ENCODE measurements at regions not wholly inside any gene's neighbourhood (a gene's known extent, or its start where the extent isn't known, plus 50 kb on each side); places are given as distances from the start of the nearest gene placed in this dataset.

DNA sequence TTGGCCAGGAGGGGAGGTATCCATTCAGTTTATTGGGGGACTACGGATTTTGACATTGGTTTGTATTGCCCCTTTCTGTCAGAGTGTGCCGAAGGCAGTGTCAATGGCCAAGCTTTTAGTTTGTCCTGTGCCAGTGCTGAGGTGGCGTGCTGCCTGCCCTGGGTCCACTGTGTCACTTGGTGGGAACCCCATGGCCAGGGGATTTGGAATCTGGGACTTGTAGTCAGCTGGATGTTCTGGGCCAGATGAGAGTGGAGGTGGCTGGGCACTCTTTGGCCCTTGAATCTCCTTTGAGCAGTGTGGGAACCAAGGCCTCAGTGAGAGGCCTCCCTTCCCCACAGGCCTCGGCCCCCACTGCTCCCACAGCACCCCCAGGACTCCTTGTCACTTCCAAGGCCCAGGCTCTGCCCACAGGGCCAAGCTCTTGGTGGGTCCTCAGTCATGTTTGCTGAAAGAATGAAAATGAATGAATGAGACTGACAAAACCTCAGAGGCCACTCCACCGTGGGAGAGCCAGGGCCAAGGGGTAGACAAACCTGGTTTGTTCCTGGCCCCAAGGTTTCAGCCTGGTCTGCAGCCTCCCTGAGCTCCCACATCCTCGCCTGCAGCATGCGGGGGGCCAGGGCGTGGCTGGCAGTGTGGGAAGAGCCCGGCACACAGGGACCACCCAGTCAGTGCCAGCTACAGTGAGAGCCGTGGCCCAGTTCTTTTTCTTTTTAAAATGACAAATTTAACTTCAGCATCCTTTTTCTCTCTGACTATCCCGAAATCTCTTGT, 412.2 kb downstream of the MATN1 start:
- no peak for DNase-seq

DNA sequence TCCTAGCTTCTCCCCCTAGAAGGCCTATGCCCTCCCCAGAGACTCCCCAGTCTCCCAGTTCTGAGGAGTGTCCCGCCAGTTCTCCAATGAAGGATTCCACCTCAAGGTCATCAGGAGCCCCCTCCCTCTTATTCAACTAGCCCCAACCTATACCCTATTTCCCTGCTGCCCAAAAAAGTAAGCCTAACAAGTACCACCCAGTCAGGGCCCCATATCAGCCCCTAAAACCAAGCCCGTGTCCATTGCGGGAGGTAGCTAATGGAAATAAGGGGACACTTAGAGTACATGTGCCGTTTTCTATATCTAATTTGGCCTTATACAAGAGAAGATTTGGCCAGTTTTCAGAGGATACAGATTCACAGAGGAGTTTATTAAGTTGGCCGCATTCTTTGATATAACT, 416.2 kb downstream of the MATN1 start:
- DNase-seq, result no peak

DNA sequence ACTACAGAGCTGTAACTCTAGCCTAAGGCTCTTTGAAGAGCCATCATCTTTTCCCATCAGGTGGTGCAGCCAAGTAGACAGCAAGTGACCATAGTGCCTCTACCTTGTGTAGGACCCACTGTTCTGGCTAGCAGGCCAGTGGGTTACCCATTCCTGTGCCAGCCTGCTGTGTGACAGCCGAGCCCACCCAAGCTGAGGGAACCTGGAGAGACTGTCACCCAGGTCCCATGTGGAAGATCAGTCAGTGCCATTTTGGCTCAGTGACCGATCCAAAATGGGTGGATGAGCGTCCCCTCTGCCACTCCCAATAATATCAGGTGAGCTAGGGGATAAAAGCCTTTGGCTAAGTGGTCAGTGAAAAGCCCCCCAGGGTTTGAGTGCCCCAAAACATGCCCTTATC, 417.9 kb downstream of the MATN1 start:
- no peak for DNase-seq

DNA sequence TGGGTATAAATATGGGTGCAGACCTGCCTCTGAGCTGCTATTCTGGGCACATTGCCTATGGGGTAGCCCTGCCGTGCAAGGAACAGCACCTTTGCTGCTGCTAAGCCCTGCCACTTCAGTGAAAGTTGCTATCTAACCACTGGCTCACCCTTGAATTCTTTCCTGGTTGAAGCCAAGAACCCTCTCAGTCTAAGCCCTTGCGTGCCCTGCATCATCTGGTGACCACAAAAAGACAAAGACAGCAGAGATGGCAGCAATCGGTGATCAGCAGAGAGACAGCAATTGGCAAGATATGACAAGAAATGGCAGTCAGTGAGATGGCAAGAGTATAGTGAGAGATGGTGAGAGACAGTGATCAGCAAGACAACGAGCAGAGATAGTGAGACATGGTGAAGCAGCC, 418.3 kb downstream of the MATN1 start:
- no peak for DNase-seq

DNA sequence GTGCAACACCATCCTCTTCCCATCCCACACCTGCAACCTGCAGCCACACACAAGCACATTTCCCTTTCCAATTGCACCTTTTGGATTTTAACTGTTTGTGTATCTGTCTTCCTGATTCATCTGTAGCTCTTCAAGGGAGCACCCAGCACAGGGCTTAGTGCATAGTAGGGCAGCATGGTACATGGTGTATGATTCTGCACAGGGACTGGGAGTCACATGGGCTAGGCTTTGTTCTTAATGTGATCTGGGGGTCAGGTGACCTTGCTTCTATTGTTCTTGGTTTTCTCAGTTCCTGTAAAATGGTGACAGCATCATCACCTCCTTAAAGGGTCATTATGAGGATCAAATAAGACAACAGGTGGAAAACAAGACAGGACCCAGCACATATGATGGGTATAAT, 419.3 kb downstream of the MATN1 start:
- DNase-seq, result no peak

DNA sequence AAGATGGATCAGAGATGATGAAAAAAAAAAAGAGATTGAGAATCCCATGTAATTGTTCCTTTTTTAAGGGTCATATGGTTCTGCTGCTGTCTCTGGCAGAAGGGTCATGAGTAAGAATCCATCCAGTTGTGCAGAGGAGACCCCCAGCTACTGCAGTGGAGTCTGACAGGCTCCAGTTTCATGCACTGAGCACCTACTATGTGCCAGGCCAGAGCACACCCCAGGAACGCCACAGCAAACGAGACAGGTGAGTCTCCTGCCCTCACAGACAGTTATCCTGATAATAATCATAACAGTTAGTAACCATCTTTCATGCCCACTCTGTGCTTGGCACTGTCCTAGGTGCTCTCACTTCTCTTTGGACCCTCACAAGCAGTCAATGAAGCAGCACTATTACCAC, 420.0 kb downstream of the MATN1 start:
- no peak for DNase-seq

DNA sequence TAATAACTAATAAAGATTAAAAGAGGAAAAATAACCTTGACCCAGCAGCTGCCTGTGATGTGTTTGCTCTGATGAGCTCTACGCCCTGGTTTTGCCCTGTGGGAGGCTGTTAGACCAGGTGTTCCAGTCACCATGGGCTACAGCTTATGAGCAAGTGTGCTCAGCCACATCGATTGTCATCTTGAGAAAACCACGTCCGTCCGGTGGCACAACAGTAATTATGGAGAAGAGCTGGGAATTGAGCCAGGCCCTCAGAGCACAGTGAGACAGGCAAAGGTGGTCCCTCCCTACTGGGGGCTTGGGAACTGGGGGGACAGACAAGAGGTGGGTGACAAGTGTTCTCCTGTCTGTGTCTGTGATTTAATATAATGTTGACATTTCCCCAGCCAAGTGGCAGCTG, 420.5 kb downstream of the MATN1 start:
- no peak for DNase-seq

DNA sequence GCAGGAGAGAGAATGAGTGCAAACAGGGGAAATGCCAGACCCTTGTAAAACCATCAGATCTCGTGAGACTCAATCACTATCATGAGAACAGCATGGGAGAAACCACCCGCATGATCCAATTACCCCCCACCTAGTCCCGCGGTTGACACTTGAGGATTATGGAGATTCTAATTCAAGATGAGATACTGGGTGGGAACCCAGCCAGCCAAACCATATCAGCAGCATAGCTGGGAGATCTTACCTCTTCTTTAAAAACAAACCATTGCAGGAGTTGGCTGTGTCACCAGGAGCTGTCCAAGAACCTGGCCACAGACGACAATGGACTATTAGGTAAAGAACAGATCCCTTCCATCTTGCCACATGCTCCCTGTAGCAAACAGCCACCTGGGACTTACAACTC, 422.7 kb downstream of the MATN1 start:
- no peak for DNase-seq

DNA sequence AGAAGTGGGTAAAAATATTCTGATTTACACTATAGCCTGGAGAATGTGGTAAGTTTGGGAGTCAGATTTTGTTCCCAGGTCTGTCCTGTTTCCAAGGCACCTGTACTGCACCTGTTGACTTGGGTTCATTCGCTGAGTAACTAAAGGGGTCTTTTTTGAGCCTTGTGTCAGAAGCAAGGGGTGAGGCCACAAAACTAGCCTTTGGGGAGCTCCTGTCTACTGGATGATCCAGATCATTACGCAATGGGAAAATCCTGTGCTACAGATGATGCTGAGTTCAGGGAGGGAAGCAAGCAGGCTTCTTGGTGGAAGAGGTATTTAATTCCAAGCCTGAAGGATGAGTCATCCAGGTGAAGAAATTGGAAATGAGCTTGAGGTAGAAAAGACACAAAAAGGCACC, 424.0 kb downstream of the MATN1 start:
- DNase-seq, result no peak

DNA sequence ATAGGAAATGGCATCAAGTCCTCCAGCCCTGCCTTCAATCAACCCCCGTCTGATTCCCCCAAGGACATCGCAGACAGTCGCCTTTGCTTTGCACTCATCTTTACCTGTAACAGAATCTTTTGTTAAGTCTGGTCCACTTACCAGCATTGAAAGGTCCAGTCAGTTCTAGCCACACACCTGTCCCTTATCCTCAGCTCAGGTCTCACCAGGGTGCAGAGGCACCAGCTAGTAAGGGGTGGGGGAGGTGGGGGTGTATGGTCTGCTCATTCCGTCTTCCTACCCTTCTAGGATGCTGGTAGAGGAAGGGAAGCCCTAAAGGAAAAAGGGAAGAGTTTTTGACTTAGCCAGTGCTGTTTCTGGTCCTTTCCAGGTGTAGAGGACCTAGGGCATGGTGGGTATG, 427.7 kb downstream of the MATN1 start:
- DNase-seq, result no peak

DNA sequence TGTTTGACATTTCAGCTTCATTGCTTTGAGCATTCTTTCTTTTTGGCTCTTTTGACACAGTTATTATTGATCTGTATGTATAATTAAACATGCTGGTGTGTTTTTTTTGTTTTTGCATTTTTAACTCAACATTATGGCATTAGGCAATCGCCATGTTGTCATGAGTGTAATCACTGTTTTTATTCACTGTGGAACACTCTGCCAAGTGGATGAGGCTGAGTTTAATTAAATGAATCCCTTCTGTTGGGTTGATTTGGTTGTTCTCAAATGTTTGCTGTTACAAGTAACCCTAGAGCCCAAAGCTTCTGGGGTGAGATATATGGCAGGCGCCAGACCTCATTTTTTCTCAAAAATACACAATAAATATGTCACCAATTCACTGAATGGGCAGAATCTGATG, 428.1 kb downstream of the MATN1 start:
- no peak for DNase-seq

DNA sequence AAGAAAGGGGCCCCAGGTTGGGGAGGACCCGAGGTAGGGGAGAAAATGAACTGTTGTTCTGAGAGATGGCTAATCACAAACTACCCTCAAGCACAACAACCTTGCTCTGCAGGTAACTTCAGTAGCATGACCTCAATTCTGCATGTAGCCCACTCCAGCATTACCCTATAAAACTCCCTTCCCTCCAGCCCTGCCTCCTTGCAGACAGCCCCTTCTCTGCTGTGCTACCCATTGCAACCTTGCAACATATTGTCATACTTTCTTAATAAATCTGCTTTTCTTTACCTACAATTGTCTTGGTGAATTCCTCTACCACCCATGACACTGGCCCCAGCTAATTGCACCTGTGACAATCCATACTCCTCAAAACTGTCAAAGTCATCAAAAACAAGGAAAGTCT, 428.9 kb downstream of the MATN1 start:
- no peak for DNase-seq

DNA sequence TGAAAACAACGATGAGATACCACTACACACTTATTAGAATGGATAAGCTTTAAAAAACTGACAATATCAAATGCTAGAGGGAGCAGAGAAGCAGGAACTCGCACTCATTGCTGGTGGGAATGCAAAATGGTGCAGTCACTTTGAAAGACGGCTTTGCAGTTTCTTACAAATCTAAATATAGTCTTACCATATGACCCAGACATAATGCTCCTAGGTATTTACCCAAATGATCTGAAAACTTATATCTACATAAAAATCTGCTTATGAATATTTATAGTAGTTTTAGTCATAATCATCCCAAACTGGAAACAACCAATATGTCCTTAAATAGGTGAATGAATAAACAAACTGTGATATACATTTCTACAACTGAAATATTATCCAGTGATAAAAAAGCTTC, 430.9 kb downstream of the MATN1 start:
- DNase-seq, result no peak

DNA sequence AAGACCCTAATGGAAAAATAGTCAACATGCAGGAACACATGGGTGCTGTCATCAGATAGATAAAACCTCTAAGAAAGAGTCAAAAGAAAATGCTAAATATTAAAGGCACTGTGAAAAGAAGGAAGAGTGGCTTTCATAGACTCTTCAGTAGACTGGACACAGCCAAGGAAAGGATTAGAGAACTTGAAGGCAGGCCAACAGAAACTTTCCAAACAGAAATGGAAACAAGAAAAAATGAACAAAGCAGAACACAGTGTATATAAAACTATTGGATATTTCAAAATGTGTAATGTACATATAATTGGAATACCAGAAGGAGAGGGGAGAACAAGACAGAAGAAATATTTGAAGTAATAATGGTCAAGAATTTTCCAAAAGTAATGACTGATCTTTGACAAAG, 431.9 kb downstream of the MATN1 start:
- DNase-seq, result no peak

DNA sequence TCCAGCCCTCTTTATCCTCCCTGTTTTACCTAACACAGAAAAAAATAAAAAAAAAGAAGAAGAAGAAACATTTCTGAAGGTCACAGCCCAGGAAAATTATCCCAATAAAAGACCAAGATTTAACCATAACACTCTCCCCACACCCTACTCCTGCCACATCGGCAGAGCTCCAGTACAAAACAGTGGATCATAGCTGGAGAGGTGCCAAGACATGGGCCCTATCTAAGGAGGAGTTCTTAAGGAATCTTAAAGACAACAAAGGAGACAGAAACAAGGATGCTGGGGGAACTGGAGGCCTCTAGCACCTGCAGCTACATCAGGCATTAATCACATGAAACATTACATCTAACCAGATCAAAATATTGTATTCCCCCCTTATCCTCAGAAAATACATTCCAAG, 432.8 kb downstream of the MATN1 start:
- DNase-seq, result no peak

DNA sequence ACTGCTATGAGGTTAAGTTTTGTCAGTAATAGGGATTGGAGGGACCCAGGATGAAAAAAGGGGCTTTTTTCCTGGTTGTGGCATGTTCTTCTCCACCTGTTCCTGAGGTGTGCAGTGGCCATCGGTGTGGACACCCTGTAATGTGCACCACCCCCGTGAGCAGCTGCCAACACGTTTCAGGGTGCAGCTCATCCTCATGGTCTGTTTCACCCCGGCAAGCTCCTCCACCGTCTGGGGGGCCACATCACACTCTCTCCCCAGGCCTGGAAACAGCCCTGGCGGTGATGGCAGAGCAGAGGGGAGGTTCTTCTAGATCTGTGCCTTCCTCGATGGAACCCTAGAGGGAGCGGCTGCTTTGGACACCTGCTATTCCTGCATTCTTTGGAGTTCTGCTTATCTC, 435.4 kb downstream of the MATN1 start:
- no peak for DNase-seq

DNA sequence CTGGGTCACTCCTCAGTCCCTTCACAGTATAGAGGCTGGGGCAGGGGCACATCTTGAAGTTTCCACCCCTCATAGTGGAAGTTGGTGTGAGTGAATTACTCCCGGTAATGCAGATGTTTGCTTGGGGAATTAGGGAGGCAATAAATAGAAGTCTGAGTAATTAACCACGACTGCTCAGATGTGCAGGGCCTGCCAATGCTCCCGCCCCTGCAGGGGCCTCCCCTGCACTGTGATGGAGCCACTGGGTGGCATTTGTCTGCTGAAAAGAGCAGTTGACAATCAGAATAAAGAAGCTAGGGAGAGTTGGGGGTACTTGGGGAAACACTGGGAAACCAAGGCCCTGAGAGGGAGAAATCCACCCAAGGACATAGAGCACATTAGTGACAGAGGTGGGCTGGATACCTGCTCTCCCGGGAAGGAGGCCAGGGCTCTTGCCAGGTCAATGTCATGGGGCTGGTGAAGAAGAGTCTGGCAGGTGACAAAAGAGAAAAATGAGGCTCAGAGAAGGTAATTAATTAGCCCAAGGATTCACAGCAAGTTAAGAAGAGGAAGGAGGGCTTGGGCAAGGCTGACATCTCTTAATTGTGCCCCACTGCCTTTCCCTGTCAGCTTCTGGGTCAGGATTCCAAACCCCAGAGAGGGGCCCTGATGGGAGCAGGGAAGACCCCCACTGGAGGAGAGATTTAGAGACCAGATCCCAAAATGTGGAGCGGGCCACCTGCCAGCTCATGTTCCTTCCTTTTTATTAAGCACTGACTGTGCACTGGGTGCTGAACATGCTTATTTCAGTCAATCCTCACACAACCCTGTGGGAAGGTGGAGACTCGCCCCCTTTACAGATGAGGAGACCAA, 436.2 kb downstream of the MATN1 start:
- DNase-seq, result no peak

DNA sequence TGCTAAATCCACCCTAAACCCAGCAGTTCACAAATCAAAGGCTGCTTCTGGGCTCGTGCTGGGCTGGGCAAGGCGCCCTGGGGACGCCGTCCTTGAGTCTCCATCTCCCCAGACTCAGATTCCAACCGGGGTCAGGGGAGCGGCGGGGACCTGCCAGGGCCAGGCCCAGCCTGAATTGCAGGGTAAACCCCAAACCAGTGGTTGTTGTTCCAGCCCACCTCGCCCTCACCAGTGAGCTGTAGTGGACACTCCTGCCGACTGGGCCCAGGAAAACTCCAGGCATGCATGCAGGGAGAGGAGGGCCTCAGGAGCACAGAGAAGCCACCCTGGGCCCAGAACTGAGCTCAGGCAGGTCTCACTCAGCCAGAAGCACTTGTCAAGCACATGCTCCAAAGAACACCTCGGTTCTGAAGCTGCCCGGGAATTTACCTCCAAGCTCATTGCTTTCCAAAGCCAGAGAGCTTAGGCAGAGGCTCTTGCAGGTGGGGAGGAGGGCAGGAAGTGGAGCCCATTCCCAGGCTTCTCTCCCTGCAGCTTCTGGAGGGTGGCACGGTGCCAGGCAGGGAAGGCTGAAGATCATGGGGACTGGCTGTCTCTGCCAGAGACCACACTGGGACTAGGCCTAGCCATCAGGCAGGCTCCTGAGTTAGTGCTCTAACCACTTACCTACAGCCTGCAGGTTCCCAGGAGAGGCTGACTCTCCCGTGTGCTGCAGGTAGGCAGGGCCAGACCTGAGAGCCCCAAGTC, 437.0 kb downstream of the MATN1 start:
- DNase-seq, result no peak

DNA sequence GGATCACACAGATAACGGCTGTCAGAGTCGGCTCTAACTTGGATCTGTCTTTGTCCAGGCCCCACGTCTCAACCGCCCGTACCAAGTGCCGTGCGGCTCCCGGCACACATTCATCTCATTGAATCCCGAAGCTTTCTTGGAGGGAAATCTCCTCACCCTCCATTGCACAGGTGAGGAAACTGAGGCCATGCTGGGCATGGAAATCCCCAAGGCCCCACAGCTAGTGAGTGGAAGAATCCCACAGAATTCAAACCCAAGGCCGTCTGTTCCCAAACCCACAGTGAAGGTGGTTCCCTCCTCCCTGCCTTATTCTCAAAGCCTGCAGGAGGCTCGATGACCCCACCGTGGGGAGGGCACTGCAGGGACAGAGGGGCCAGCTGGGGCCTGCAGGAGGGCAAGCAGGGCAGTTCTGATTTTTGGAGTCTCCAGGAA, 437.9 kb downstream of the MATN1 start:
- no peak for DNase-seq

DNA sequence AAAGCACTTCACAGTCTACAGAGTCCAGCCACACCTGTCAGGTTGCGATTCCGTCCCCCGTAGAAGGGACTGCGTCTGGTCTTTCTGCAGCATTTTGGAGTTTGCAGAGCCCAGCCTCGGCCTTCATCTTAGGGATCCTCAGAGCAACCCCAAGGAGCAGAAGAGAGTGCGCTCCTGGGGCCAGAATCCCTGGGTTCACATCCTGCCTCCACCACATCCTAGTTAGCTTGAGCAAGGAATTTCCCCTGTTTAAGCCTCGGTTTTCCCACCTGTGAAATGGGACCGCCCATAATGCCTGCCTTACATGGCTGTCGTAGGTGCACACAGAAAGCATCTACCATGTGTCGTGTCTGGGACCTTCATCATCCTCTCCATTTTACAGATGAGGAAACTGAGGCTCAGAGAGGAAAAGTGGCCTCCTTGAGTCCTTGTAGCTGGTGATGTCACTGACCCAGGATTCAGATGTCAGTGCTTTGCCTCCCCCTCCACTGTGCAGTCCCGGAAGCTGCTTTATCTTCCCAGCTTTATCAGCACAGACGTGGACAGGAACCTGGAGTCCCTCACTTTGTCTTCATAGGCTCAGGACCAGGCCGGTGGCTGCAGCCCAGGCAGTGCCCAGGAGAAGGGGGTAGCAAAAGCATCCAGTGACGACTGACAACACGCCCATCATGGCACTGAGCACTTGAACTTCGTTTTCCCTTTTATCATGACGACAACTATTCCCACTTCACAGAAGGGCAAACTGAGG, 438.5 kb downstream of the MATN1 start:
- DNase-seq, result no peak

DNA sequence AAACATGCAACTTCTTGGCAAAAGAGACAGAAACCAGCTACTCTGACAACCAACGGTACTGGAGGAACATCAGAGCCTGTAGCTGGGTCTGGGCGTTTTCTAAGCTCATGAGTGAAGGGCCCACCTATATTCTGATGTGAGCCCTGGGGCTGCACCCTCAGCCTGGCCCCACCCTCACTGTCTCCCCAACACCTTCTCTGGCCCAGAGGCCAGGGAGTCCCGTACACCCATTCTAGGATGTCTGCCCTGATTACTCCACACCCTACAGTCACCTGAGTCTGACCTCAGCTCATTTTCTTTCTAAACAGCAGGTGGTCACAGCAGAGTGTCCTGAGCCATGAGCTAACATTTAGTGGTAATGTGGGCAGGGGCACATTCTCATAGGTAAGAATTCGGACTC, 439.2 kb downstream of the MATN1 start:
- DNase-seq, result no peak

DNA sequence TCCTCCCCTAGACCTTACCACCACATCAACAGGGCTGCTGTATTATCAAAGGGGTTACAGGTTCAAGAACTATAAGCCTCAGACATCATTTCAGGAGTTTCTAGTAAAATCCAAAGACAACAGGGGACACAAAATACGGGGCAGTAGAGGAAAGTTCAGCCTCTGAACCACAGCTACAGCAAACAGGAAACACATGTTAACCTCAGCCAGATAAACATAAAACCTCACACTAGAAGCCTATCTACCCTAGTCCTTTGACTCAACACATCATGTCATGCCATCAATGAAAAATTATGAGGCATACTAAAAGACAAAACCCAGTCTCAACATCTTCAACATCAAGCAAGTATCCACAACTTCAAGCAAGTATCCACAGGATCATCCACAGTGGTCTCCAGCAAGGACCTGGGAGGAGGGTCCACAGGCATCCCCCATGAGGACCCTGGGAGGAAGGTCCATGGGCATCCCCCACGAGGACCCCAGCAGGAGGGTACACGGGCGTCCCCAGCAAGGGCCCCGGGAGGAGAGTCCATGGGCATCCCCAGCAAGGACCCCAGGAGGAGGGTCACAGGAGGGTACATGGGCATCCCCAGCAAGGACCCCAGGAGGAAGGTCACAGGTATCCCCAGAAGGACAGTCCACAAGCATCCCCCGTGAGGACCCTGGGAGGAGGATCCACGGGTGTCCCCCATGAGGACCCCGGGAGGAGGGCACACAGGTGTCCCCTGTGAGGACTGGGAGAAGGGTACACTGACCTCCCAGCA, 440.0 kb downstream of the MATN1 start:
- DNase-seq, result no peak
